GM21717 (cell line): ENCODE measurements at regions not wholly inside any gene's neighbourhood (a gene's known extent, or its start where the extent isn't known, plus 50 kb on each side); places are given as distances from the start of the nearest gene placed in this dataset.

Experiments used
- ATAC-seq: cut with Tn5 transposase; IDR thresholded peaks from one replicate; pipeline ENCODE4 v1.9.1; 2021; ENCODE audit warnings: mild to moderate bottlenecking, moderate library complexity; ENCODE audit not compliant: unreplicated experiment

- no peak for ATAC-seq
These were observed 231.2 kb upstream of the SGCD start for GRCh38 chr5:156095709-156096241.

GRCh38 chr5:156096259-156096658, 230.7 kb upstream of the SGCD start:
- no peak for ATAC-seq

- ATAC-seq: no peak
These were observed 223.6 kb upstream of the SGCD start for GRCh38 chr5:156103155-156103885.

- no peak for ATAC-seq
These were observed 217.5 kb upstream of the SGCD start for GRCh38 chr5:156109317-156110023.

GRCh38 chr5:156119692-156120091, 207.3 kb upstream of the SGCD start:
- no peak for ATAC-seq

- ATAC-seq: no peak
These were observed 206.2 kb upstream of the SGCD start for GRCh38 chr5:156120777-156121176.

- no peak for ATAC-seq
These were observed 205.7 kb upstream of the SGCD start for GRCh38 chr5:156121234-156121633.

GRCh38 chr5:156121882-156122281, 205.1 kb upstream of the SGCD start:
- ATAC-seq: no peak

GRCh38 chr5:156124708-156125107, 202.3 kb upstream of the SGCD start:
- ATAC-seq: no peak

- no peak for ATAC-seq
These were observed 201.8 kb upstream of the SGCD start for GRCh38 chr5:156125118-156125517.

GRCh38 chr5:156126716-156127115, 200.2 kb upstream of the SGCD start:
- ATAC-seq: no peak

- ATAC-seq: no peak
These were observed 198.9 kb upstream of the SGCD start for GRCh38 chr5:156128026-156128425.

- ATAC-seq: no peak
These were observed 192.7 kb upstream of the SGCD start for GRCh38 chr5:156134216-156134615.

GRCh38 chr5:156135531-156135930, 191.4 kb upstream of the SGCD start:
- no peak for ATAC-seq

- no peak for ATAC-seq
These were observed 189.7 kb upstream of the SGCD start for GRCh38 chr5:156137071-156137869.

GRCh38 chr5:156142867-156143266, 184.1 kb upstream of the SGCD start:
- no peak for ATAC-seq

GRCh38 chr5:156147261-156147943, 179.6 kb upstream of the SGCD start:
- no peak for ATAC-seq

GRCh38 chr5:156147944-156148285, 179.0 kb upstream of the SGCD start:
- no peak for ATAC-seq

GRCh38 chr5:156148301-156148700, 178.7 kb upstream of the SGCD start:
- no peak for ATAC-seq

GRCh38 chr5:156149213-156149612, 177.8 kb upstream of the SGCD start:
- no peak for ATAC-seq

GRCh38 chr5:156153602-156154001, 173.4 kb upstream of the SGCD start:
- no peak for ATAC-seq
